ENCODE measurements at regions not wholly inside any gene's neighbourhood (a gene's known extent, or its start where the extent isn't known, plus 50 kb on each side); places are given as distances from the start of the nearest gene placed in this dataset.
A peak's percentile ranks its signal among the peaks of the same experiment; 100 is the strongest.
"Not testable (repeated sequence)": the region's sequence is repeated elsewhere in the genome, so short reads cannot be mapped to it uniquely, and the experiment has no call there.

DNA sequence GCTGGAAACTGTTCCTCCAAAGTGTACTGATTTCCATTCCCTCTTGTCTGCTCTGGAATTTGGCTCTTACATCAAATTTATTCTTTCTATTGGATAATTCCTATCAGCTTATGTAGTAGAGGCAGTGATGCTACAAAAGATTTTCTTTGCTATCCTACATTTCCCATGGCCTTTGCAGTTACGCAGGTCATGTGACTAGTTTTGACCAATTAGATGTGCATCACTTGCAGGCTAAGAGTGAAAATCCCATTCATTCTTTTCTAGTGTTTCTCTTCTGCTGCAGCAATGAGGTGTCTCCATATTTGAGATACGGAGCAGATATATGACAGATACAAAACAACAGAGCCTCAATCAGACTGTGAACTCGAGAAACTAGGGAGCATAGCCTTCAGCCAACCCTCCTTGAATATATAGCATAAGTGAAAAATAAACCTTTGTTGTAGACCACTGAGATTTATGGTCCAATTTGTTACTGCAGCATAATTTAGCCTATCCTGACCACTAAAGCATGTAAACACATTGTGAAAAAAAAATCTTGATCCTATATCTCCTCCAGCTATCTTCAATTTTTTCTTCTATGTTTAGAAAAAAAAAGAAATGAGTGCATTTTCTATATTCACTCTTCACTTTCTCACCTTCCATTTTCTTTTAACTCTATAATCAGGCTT is 102.0 kb downstream of the HNMT start:
- no peak for DNase-seq

DNA sequence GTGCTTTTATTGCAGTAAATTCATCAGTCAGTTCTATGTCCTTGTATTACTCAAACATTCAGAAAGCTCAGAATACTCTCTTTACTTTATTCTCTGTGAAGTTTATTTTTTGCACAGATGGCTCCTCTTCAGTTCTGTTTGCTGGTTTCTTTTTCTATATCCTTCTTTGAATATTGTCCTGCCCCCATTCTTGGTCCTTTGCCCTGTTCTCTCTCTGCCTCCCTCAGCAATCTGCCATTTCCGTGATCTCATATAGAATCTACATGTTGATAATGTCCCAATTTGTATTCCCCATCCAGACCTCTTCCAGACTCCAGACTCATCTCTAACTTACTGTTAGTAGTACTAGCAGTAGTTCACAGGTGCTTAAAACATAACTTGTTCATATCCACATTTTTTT is 102.6 kb downstream of the HNMT start:
- no peak for DNase-seq

DNA sequence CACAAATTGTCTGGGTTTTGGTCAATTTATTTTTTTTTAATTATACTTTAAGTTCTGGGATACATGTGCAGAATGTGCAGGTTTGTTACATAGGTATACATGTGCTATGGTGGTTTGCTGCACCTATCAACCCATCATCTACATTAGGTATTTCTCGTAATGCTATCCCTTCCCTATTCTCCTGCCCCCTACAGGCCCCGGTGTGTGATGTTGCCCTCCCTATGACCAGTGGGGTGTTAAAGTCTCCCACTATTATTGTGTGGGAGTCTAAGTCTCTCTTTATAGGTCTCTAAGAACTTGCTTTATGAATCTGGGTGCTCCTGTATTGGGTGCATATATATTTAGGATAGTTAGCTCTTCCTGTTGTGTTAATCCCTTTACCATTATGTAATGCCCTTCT is 104.4 kb downstream of the HNMT start:
- DNase-seq, result not testable (repeated sequence)

DNA sequence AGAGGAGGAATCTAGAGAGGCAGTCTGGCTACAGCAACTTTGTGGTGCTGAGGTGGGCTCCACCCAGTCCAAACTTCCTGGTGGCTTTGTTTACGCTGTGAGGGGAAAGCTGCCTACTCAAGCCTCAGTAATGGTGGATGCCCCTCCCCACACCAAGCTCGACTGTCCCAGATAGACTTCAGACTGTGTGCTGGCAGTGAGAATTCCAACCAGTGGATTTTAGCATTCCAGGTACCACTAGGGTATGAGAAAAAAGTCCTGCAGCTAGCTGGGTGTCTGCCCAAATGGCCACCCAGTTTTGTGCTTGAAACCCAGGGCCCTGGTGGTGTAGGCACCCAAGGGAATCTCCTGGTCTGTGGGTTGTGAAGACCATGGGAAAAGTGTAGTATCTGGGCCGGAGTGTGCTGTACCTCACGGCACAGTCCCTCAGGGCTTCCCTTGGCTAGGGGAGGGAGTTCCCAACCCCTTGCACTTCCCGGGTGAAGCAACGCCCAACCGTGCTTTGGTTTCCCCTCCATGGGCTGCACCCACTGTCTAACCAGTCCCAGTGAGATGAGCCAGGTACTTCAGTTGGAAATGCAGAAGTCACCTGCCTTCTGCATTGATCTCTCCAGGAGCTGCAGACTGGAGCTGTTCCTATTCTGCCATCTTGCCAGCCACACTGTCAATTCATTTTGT is 106.9 kb downstream of the HNMT start:
- not testable (repeated sequence) for DNase-seq

DNA sequence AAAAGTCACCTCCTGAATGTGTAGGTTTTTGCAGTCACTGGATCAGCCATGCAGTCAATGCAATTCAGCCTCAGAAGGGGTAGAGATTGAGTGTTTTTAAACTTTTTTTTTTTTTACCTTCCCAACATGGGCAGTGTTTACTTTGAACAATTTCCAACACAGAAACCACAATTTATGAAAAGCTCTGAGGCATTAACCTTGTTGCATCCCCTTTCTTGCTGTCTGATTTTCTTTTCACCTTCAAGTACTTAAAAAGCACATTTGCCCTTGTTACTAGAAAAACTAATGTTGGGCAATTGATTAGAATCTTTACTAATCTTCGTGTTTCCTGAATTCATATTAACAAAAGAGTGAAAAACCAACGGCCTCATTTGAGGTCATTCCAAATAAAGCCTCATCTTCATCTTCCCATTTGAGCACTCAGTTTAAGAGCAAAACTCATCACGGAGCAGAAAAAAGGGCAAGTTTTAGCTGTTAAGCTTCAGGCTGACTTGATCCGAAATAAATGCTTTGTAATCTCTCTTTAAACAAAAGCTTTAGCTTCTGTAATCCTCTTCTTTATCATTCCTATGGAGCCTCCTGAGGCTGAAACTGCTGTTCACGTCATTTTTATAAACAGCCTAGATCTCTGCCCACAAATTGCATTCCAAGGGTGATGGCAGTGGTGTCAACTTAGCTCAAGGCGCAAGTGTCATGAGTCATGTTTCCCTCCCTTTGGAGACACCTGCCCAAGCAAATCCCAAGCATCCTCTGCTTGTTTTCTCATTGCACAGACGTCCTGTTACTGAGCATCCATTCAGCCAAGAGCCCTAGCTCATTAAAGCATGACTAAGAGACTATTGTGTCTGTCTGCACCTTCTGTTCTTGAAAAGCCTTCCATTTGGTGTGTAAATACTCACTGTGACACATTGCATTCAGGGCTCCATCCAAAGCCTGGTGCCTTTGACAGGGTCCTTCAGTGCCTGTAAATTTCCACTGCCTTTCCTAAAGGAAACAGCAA is 107.7 kb downstream of the HNMT start:
- no peak for DNase-seq

- DNase-seq, result no peak
These were observed 113.9 kb downstream of the HNMT start for GRCh38 chr2:138078153-138078552.

DNA sequence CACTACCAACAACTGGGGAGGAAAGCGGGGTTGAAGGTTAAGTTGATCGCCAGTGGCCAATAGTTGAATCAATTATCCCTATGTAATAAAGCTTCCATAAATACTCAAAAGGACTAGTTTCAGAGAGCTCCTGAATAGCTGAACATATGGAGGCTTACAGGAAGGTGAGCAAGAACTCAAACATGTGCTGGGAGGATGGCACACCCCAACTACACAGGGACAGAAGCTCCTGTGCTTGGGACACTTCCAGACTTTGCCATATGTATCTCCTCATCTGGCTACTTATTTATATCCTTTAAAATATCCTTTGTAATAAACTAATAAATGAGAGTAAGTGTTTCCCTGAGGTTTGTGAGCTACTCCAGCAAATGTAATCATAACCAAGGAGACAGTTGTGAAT is 115.7 kb downstream of the HNMT start:
- no peak for DNase-seq

- DNase-seq, result no peak
These were observed 117.2 kb downstream of the HNMT start for GRCh38 chr2:138081225-138082073.

DNA sequence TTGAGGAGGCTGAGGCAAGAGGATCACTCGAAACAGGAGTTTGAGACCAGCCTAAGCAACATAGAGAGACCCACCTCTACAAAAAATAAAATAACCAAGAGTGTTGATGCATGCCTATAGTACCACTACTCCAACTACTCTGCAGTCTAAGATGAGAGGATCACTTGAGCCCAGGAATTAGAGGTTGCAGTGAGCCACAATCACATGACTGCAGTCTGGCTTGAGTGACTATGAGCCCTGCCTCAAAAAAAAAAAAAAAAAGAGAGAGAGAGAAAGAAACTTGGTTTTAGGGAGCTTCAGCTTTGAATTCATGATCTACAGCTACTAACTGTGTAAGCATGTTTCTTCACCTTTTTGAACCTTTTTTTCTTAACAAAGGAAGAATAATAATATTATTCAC is 119.9 kb downstream of the HNMT start:
- no peak for DNase-seq

DNA sequence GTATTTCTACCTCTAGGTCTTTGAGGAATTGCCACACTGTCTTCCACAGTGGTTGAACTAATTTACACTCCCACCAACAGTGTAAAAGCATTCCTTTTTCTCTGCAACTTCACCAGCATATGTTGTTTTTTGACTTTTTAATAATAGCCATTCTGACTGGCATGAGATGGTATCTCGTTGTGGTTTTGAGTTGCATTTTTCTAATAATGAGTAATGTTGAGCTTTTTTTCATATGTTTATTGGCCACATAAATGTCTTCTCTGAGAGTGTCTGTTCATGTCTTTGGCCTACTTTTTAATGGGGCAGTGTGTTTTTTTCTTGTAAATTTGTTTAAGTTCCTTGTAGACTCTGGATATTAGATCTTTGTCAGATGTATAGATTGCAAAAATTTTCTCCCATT is 121.2 kb downstream of the HNMT start:
- not testable (repeated sequence) for DNase-seq

- DNase-seq, result no peak
These were observed 122.3 kb downstream of the HNMT start for GRCh38 chr2:138086576-138086975.

DNA sequence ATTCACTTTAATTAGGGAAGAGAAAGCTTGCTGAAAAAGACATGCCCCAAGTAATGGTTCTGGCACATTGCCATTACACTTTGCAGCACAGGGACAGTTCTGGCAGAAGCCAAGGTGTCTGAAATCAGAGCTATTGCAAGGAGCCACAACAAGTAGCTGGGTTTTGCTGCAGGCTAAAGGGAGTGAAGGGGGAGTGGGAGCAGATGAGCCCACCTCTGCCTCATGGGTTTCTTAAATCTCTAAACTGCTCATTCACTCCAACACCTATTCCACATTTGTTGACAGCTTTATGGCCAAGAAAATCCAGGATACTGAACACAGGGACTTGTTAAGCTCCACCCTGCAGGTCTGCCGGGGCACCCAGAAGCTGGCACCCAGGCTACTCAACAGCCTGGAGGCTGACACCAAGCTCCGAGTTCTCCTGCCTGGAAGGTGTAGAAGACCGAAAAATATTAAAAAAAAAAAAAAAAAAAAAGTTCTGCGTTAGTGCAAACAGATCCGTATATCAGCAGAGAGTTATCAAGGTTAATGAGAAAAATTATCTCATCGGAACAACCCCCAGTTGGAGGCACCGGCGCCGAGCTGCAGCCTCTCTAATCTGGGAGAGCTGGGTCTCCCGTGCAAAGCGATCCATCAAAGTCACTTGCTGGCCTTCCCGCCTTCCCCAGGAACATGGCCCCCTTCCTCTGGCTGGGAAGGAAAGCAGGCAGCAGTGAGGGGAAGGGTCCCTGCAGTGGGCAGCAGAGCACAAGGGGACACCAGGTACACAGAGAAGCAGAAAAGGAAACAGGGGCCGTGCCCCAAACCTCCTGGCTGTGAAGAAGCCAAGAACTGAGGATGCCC is 123.7 kb downstream of the HNMT start:
- no peak for DNase-seq

- DNase-seq, result peak; percentile 11
These were observed 126.1 kb downstream of the HNMT start for GRCh38 chr2:138090330-138090729.

- no peak for DNase-seq
These were observed 129.2 kb downstream of the HNMT start for GRCh38 chr2:138093455-138093854.

GRCh38 chr2:138094031-138094430 is 129.8 kb downstream of the HNMT start:
- DNase-seq, result no peak

- no peak for DNase-seq
These were observed 131.1 kb downstream of the HNMT start for GRCh38 chr2:138095336-138095735.

- DNase-seq, result not testable (repeated sequence)
These were observed 135.0 kb downstream of the HNMT start for GRCh38 chr2:138099288-138099687.

- no peak for DNase-seq
These were observed 137.4 kb downstream of the HNMT start for GRCh38 chr2:138101718-138102117.

DNA sequence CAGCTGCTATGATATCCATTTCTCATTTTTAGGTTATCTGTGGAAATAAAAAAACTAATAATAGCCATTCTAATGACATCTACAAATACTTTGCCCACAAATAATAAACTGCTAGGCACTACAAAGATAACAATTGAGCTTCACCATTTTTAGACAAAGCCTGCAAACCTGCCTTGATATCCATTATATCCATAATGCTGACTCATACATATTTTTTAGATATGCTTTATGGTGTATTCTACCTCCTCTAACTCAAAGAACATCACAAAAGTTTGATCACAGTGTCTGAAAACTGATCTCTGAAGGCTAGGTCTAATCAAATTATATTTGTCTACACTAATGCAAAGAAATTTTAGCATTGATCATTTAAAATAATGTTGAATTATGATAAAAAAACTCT is 138.4 kb downstream of the HNMT start:
- DNase-seq, result no peak

- DNase-seq, result no peak
These were observed 138.9 kb downstream of the HNMT start for GRCh38 chr2:138103156-138103555.

GRCh38 chr2:138104071-138104470 is 139.8 kb downstream of the HNMT start:
- DNase-seq, result no peak

- no peak for DNase-seq
These were observed 141.1 kb downstream of the HNMT start for GRCh38 chr2:138105358-138105757.

All from activated CD4-positive, alpha-beta T cell treated with anti-CD3 and anti-CD28 coated beads, Interleukin-2, Interleukin-6, amounts not matched to agents 100 ng/mL and 50 ng/mL, durations not matched to agents 16 hours and 8 hours (primary cell).